GM19239 (cell line): ENCODE measurements at regions not wholly inside any gene's neighbourhood (a gene's known extent, or its start where the extent isn't known, plus 50 kb on each side); places are given as distances from the start of the nearest gene placed in this dataset.

Experiments
- DNase-seq: peaks from one replicate; pipeline ENCODE4 v3.0.0; 2011; ENCODE audit warnings: low spot score; ENCODE audit not compliant: insufficient read length
- FAIRE-seq: peaks from 2 replicates; lab custom pipeline; 2011; peaks lifted over from hg19 to GRCh38; lab: Jason Lieb, UNC

DNA sequence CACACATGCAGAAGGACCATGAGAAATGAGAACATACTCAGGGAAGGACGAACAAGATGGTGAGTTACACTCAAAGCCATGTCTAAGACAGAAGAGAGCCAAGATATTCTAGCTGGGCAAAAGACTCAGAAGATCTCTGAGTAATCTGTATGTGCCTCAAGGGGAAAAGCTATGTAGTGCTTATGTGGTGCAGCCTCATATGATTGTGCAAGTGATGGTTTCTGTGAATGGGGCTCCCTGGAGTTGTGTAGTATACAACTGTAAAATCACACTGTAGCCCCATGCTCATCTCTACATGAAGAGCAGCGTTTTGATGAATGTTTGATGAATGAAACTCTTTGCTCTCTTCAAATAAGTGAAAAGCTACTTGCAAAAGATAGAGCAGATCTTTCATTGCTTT, 57.5 kb downstream of the OSR1 start:
- DNase-seq, result no peak
- no peak for FAIRE-seq

DNA sequence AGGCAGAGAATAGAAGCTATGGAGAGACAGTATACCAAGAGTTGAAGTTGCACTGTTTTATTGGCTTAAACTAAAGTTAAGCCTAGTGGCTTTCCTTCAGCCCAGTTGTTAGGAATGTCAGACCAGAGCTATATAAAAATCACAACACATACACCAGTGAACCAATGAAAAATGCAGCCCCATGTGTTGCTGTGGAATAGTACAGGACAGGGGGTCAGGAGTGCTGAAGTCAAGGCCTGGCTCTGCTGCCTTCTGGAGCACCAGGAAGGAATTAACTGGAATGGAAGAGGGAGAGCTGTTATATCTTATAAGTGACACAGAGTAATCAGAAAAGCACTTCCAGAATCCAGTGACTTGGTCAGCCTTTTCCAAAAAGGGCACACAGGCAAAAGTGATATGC, 58.9 kb downstream of the OSR1 start:
- FAIRE-seq (no peak), DNase-seq (no peak)

DNA sequence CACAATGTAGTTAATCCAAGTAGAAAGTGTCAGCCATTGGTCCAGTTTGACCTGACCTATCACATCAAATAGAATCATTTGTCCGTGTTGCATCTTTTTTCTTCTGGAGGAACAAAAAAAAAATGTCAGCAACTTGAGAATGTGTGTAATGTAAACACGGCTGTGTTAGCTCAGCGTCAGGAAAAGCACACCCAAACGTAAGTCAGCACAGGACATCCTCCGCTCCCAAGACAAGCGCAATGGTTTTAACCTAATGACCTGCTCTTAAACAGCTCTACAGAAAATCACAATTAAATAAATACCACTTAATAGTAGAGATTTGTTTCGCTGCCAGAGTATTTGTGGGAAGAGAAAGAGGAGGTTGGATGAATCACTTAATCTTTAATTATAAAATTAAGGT, 59.4 kb downstream of the OSR1 start:
- FAIRE-seq, result no peak
- no peak for DNase-seq

DNA sequence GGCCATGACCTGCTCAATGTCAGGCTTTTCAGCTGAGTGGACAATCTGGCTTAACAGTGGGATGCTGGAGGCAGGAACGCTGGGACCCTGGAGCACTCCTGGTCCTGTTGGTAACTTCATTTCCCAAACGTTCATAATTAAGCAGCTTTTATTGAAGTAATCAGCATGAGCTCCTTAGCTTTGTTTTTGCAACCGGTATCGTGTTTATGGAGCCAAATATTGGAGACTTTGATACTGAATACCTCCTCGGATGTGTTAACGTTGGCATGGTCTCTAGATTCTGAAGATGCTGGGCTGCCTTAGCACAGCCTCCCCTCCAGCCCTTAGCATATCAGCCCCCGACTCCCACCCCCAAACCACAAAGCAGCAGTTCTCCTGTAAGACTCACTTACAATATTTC, 60.7 kb downstream of the OSR1 start:
- DNase-seq (no peak), FAIRE-seq (no peak)

DNA sequence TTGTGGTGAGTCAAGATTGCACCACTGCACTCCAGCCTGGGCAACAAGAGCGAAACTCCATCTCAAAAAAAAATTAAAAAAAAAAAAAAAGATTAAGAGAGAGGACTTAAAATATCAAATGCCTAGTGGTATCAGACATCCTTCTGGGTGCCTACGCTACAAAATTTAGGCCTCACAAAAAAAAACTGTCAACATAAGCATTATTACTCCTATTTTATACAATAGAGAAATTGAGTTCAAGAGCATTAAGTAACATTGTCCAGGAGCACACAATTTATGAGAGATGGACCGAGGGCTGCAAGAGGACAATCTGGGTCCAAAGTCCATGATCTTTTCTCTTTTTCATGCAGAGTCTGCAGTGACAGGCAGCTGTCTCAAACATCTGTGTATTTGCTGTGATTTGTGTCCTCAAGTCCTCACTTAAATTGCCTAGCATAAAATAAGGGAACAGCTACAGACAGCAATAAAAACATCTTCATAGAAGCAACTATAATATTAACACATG, 62.4 kb downstream of the OSR1 start:
- FAIRE-seq, result no peak
- no peak for DNase-seq

DNA sequence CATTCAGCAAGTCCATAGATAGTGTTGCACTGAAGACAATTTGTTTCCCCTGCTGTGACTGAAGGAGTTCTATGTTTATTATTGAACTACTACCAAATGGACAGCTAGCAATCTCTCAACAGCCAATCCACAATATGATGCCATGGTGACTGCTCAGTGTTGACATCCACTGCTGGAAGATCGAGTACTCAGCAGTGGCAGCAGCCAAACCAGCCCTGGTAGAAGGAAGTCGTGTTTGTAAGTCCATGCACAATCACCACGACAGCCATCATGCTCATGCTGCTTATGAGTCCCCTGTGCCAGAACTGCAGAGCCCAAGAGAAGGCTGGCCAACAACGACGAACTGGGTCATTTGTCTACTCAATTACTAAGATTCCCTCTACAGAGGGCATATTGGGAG, 66.4 kb downstream of the OSR1 start:
- FAIRE-seq (no peak), DNase-seq (no peak)

DNA sequence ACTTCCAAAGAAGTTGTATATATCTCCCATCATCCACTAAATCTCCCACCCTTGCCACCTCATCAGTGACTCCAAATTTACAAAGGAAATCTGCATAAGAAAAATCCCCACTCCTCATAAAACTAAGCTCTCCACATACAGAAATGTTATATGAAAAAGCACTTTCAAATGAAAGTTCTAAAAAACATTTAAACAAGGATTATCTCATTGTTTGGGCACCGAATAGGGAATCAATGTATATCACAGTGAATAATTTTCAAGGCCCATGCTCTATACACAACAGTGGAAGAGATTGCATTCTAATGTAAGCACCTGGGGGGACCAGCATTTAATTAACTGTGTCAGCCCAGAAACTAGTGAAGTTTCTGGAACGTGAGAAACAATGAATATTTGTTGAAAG, 70.1 kb downstream of the OSR1 start:
- no peak for DNase-seq

DNA sequence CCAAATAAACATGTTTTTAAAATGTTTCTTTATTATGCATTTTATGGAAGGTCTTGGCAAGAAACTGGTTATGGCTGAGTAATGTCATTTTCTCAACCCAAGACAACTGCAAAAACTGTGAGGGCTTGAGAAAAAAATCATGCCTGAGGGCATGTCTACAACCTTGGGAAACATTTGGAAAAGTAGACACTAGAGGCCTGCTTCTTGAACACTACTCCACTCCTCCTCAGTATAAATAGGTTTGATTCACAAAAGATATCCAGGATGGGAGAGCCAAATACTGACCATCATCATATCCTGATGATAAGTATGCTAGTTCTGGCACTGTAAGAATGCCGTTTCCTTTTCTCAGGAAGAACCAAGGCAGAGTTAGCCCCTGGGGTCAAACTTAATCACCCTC, 71.1 kb downstream of the OSR1 start:
- DNase-seq (no peak), FAIRE-seq (no peak)

More for the DNA sequence above, 70.1 kb downstream of the OSR1 start:
- no peak for FAIRE-seq

DNA sequence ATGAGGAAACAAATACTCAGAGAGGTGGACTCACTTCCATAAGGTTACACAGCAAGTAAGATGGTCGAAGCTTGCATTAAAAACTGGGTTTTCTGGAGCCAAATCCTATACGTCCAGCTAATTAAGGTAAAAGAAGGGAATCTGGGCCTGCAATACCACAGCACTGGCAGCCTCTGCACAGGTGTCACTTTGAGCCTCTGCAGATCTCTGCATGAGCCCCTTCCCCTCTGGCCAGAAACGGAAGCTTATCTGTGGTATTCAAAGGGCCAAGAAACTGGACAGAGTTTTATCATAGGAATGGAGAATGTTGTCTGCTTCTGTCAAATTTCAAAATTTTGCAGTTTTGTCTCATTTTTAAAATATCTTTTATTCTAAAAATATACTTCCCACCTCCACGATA, 76.1 kb downstream of the OSR1 start:
- no peak for DNase-seq
- FAIRE-seq, result no peak

DNA sequence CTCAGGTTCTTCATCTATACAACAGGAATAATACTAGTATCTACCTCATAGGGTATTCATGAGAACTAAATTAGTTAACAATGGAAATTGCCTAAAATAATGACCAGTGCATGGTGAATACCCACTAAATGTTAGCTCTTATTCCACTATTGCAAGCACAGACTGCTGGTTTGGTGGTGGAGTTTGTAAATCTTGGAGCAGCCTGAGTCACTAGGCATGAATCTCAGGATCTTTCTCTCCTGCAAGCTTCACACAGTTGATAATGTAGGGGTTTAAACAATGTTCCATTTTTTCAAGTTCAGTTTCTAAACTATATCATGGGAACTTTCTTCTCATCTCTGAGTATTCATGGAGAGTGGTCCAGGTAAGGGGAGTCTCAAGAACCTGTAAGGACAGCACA, 84.0 kb downstream of the OSR1 start:
- no peak for FAIRE-seq

DNA sequence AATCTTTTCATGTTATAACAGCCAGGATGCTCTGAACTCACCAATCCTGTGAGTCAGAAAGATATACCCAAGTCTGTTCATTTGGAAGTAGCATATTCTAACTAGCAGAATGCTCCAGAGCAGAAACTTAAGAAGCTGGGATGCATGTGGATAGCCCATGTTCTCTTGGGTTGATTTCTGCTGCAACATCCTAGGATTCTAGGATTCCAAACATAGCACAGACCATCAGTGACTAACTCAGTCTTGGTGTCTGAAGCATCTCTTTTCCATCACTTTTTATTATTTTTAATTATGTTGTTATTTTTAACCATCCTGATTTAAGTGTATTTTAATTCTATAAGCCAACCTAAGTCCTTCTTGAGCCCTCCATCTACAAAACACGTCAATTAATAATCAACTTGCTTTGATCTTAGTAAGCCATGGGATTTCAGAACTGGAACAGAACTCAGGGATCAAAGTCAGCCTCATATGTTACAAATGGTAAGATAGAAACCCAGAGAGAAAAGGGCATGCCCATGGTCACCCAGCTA, 85.4 kb downstream of the OSR1 start:
- no peak for DNase-seq
- FAIRE-seq, result no peak

More for the DNA sequence above, 84.0 kb downstream of the OSR1 start:
- DNase-seq, result no peak

DNA sequence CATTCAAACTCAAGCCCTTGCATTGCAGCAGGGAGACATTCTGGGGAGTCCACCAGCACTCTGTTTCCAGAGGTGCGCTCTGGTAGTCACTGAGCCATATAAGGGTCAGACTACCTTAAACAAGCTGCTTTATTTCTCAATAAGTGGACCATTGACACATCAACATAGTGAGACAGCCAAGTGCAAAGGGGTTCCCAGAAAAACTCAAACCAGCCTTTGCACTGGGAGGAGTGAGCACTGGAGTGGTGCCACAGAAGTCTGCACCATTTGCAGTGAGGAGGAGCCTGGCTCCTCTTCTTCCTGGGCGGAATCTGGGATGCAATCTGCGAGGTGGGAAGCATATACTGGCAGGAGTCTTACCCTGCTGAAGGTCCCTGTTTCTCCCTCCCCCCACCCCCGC, 86.4 kb downstream of the OSR1 start:
- FAIRE-seq (no peak), DNase-seq (no peak)

DNA sequence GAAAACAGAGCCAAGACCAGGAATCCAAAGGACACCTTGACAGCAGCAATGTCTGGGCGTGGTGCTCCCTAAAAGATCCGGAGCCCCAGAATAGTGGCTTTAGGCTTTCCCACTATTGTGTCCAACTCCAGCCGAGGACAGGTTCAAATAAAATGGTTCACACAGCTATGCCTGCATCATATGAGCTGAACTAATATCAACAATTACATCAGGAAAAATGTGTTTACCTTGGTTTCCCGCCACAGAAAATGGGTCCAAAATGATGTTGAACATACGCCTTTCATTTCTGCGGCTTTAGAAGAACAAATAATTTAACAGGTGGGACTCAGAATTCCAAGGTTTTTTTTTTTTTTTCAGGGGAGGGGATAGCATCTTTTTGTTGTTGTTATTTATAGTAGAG, 93.6 kb downstream of the OSR1 start:
- FAIRE-seq, result no peak
- DNase-seq, result no peak

DNA sequence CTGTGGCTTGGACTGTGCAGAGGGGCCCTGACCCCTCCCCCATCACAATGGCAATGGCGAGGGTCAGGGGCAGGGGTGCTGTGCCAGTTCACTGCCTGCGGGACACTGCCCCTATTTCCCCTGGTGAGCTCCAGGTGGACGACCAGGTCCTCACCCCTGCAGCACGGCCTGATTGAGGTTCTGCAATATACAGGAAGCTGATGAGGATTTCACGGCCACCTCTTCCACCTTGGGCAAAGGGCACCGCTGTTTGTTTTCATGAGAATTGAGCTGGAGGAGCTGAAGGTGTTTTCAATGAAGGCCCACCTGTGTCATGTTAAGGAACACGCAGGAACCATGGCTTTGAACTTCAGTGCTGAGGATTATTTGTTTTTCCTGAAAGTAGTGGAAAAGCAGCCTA, 96.3 kb downstream of the OSR1 start:
- FAIRE-seq (no peak), DNase-seq (no peak)

DNA sequence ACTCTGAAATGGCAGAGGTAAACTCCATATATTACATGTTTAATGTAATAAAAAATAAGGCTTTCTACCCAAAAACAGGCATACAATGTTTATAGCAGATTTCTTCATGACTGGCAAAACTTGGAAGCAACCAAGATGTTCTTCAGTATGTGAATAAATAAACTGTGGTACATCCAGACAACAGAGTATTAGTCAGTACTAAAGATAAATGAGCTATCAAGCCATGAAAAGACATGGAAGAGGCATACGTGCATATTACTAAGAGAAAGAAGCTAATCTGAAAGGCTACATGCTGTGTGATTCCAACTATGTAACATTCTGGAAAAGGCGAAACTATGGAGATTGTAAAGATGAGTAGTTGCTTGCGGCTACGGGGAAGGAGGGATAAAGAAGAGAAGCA, 97.4 kb downstream of the OSR1 start:
- DNase-seq (no peak), FAIRE-seq (no peak)

DNA sequence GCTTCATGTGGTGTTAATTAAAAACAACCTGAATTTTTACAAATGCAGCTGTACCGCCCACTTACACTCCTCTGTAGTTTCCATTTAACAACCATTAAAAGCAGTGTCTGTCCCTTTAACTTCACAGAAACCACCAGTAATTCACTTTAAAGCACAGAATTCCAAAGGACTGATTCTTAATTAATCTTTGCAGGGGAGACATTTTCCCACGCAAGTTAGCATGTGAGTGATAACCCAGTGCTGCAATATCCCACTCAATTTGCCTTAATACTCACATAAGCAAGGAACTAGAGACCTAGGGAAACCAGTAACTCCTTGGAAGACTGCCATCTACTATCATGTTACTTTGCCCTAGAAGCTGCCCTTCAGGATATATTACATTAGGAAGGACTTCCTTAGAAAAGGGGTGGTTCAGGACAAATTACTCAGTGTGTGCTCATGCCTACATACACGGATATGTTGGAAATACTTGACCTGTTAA, 102.3 kb downstream of the OSR1 start:
- DNase-seq (no peak), FAIRE-seq (no peak)

DNA sequence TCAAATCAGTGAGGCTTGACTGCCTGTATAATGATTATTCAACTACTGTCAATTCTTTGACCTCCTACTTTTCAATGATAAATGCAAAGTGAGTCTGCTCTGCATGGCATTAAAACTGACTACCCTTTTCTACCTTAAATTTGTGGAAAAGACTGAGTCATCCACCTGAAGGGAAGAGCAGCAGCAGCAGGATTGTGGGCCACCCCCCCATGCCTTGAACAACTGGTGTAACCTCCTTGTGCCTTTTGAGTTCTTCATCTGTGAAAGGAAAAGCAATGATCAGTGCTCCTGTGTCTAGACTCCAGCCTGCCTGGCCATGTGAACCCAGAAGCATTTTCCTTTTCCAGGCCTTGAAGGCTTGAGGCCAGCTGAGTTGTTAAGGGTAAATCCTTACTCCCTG, 102.9 kb downstream of the OSR1 start:
- no peak for DNase-seq
- FAIRE-seq, result no peak

DNA sequence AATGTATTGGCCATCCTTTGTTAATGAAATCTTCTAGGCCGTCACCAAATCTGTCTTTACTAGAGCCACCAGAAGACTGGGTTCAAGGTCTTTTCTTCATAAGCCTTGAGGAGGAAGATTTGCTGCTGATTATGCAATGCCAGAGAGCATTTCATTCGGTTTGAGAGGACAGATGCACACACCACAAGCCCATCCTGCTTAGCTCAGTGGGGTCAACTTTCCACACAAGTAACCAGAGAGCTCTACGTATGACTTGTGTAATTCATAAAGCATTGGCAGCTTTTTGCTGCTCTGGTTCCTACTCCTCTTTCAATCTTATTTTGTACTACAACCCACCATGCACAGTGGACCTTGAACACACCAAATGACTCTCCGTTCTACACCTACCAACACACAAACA, 106.9 kb downstream of the OSR1 start:
- no peak for FAIRE-seq
- no peak for DNase-seq

DNA sequence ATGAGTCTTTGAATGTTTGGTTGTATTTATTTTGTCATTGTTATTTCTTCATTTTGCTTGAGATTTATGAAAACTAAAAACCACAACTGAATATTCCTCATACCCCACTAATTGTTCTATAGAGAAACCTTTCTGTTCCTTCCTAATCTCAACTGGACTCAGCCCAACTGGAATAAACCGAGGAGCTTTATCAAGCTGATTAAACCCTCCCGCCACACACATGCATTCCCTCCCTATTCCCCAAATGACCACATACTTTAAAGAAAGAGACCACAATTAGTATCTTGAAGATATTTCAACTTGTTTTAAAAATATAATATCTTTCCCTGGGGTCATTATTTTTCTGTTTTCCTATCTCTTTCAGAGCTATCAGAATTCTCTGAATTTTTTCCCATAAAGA, 107.5 kb downstream of the OSR1 start:
- DNase-seq (no peak), FAIRE-seq (no peak)

DNA sequence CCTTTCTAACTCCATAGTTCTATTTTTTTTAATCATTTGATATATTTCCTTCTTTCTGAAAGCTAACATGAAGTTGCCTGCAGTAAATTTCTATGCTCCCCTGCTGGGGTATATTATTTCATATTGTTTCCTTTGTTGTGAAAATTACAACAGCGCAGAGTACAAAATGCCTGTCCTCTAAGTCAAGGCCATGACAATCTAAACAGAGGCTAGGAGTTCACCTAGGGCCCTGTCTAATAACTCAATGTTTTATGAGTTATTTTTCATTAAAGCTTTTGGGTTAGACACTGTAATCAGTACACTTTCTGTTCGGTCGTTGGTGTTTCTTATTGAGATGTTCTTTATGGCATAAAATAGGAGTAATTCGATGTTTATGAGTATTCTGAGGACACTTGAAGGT, 111.2 kb downstream of the OSR1 start:
- FAIRE-seq (no peak), DNase-seq (no peak)

DNA sequence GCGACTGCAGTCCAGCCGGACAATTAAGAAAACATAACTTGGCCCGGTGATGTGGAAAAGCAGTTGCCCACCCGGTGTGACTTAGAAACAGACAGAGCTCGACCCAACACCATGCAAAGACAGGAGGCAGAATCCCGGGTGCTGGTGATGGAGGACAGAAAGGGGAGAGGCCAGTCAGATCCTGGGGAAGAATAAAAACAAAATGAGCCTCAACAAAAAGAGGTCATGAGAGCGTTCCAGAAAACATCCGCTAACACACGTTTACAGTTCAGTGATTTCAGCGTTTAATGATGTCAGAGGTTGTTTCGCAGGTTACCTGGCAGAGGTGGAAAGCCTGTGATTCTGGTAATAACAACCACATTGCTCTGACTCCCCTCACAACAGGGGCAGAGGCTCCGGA, 111.9 kb downstream of the OSR1 start:
- FAIRE-seq (no peak), DNase-seq (no peak)

DNA sequence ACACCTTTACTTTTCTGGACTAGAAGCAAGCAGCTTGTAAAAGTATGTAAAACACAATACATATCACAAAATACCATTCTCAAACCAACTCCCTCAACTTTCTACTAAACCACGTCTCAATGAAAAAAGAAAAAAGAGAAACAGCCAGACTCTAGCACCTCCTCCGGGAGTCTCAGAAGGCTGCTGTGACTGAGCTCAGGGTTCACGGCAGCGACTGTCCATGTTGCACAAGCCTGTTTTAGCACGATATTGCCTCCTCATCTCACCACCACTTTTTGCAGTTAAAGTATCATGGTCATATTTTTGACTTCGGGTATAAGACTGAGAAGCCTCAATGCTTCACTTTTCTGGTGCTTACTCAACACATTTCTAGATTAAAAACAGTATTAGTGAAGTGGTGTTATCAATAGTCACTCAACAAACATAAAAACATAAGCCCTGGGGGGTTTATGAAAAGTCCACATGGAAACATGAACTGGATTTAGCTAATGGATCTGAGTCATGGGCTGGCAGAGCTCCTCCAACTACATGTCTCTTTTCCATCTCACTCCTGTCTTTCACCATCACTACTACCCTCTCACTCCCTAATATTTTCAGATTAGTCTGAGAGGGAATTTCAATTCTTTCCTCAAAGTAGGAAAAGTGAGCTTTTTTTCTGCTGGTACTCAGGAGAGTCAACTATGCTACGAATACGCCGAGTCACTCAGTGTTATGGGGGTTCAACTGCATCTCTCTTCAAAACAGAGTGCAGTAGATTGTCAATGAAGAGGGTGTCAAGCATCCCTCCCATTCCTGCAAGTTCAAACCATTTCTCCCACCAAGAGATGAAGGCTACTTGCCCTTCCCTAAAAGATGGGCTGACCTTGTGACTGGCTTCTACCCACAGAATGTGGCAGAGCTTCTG, 113.7 kb downstream of the OSR1 start:
- no peak for DNase-seq
- FAIRE-seq, result no peak
